GM12873 (cell line): ENCODE measurements at regions not wholly inside any gene's neighbourhood (a gene's known extent, or its start where the extent isn't known, plus 50 kb on each side); places are given as distances from the start of the nearest gene placed in this dataset.

Experiments used
- CTCF ChIP-seq: IDR thresholded peaks from 2 replicates; pipeline ENCODE4 v1.5.1; 2012; ENCODE audit warnings: low read depth, mild to moderate bottlenecking, moderate library complexity, low read length, control low read depth; ENCODE audit not compliant: insufficient read depth; ENCODE audit errors: missing control alignments

GRCh38 chr16:58842746-58843145, 108.6 kb upstream of the GOT2 start:
- no peak for TF ChIP-seq CTCF

GRCh38 chr16:58842156-58842555, 108.0 kb upstream of the GOT2 start:
- TF ChIP-seq CTCF, result no peak

GRCh38 chr16:58837950-58838349, 103.8 kb upstream of the GOT2 start:
- no peak for TF ChIP-seq CTCF

- no peak for TF ChIP-seq CTCF
These were observed 102.3 kb upstream of the GOT2 start for GRCh38 chr16:58836427-58836826.

- no peak for TF ChIP-seq CTCF
These were observed 98.3 kb upstream of the GOT2 start for GRCh38 chr16:58832386-58832895.

- TF ChIP-seq CTCF, result no peak
These were observed 97.3 kb upstream of the GOT2 start for GRCh38 chr16:58831386-58831785.

- TF ChIP-seq CTCF, result no peak
These were observed 94.9 kb upstream of the GOT2 start for GRCh38 chr16:58828901-58829545.
